ENCODE measurements at regions not wholly inside any gene's neighbourhood (a gene's known extent, or its start where the extent isn't known, plus 50 kb on each side); places are given as distances from the start of the nearest gene placed in this dataset.

DNA sequence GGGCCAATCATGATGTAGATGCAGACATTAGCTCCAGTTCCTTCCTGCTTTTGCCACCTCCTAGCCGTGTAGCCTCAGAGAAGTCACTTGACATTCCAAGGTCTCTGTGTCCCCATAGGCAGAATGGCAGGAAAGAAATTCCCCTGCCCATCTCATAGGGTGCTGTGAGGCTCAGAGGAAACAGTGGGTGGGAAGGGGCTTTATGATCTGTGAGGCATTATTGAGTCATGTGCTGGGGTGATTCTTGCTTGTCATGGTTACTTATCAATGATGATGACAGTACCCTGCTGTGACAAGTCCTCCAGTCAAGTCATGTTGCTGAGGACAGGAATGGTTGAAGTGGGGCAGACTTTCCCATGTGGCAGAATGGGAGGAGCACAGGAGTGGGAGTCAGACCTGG lies 63.7 kb downstream of the MSX1 start:
- H3K9me3 ChIP-seq (ENCODE audit: insufficient read depth, low read length), result no peaks in the 10 kb centered on the region; the same call in 1 of the 2 replicates
- no peak for TF ChIP-seq SUZ12 (IDR thresholded peaks at IDR 0.05; ENCODE audit: extremely low read depth, insufficient read depth, insufficient read length)
- TF ChIP-seq ZNF274 (IDR thresholded peaks at IDR 0.05; ENCODE audit: low read depth, low read length), result no peak
- TF ChIP-seq YY1 (IDR thresholded peaks at IDR 0.05; ENCODE audit: insufficient read depth, insufficient read length), result no peak
- no peak for DNase-seq (ENCODE audit: low read depth, low spot score)
- H3K4me1 ChIP-seq (ENCODE audit: insufficient read depth, insufficient read length), result no peaks in the 10 kb centered on the region
- H3K4me3 ChIP-seq (ENCODE audit: insufficient read length, low read depth), result no peak overlapping the region
- H3K36me3 ChIP-seq (ENCODE audit: insufficient read depth, insufficient read length, low read length), result no peaks in the 10 kb centered on the region
- H3K27me3 ChIP-seq (ENCODE audit: insufficient read depth, insufficient read length), result peaks cover 4% of the 10 kb centered on the region
- H3K9ac ChIP-seq (ENCODE audit: insufficient read length, low read depth), result no peak overlapping the region

DNA sequence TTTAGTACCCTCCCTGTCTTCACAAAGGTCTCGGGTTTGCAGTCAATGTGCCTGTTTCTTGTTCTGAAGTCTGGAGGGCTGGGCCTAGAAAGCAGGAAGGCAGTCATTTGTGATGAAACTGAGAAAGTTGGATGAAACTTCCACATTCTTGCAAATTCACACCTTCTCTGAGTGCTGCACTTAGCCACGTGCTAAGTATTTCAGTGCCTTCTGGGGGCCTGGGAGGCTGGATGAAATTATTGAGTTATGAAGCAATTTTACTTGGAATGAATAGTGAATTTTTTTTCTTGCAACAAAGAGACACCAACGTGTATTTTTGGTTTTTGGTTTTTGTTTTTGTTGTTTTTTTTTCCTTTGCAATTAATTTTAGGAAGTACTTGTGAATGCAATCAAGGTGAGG lies 71.2 kb downstream of the MSX1 start:
- no peaks in the 10 kb centered on the region for H3K9me3 ChIP-seq (ENCODE audit: insufficient read depth, low read length)
- no peaks in the 10 kb centered on the region for H3K36me3 ChIP-seq (ENCODE audit: insufficient read depth, insufficient read length, low read length)
- H3K4me3 ChIP-seq (ENCODE audit: insufficient read length, low read depth), result no peak overlapping the region
- no peak overlapping the region for H3K9ac ChIP-seq (ENCODE audit: insufficient read length, low read depth)
- no peak for TF ChIP-seq ZNF274 (IDR thresholded peaks at IDR 0.05; ENCODE audit: low read depth, low read length)
- no peak for TF ChIP-seq YY1 (IDR thresholded peaks at IDR 0.05; ENCODE audit: insufficient read depth, insufficient read length)
- DNase-seq (ENCODE audit: low read depth, low spot score), result no peak
- no peaks in the 10 kb centered on the region for H3K27me3 ChIP-seq (ENCODE audit: insufficient read depth, insufficient read length)
- H3K4me1 ChIP-seq (ENCODE audit: insufficient read depth, insufficient read length), result no peaks in the 10 kb centered on the region

DNA sequence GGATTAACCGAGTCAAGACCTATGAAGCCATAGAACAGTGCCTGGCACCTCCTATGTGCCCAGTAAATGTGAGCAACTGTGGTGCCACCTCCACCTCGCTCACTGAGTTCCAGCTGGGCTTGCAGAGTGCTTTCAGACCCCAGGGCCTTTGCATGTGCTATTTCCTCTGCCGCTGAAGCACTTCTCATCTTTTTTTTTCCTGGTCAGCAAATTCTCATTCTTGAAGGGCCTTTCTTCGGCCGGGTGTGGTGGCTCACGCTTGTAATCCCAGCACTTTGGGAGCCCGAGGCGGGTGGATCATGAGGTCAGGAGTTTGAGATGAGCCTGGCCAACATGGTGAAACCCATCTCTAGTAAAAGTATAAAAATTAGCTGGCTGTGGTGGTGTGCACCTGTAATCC lies 76.5 kb downstream of the MSX1 start:
- no peak for TF ChIP-seq ZNF274 (IDR thresholded peaks at IDR 0.05; ENCODE audit: low read depth, low read length)
- no peak for TF ChIP-seq SUZ12 (IDR thresholded peaks at IDR 0.05; ENCODE audit: extremely low read depth, insufficient read depth, insufficient read length)
- no peak for TF ChIP-seq YY1 (IDR thresholded peaks at IDR 0.05; ENCODE audit: insufficient read depth, insufficient read length)
- no peak for DNase-seq (ENCODE audit: low read depth, low spot score)
- no peaks in the 10 kb centered on the region for H3K27me3 ChIP-seq (ENCODE audit: insufficient read depth, insufficient read length)
- H3K36me3 ChIP-seq (ENCODE audit: insufficient read depth, insufficient read length, low read length), result no peaks in the 10 kb centered on the region
- H3K9ac ChIP-seq (ENCODE audit: insufficient read length, low read depth), result no peak overlapping the region
- no peaks in the 10 kb centered on the region for H3K4me1 ChIP-seq (ENCODE audit: insufficient read depth, insufficient read length)
- no peaks in the 10 kb centered on the region for H3K9me3 ChIP-seq (ENCODE audit: insufficient read depth, low read length)
- no peak overlapping the region for H3K4me3 ChIP-seq (ENCODE audit: insufficient read length, low read depth)

DNA sequence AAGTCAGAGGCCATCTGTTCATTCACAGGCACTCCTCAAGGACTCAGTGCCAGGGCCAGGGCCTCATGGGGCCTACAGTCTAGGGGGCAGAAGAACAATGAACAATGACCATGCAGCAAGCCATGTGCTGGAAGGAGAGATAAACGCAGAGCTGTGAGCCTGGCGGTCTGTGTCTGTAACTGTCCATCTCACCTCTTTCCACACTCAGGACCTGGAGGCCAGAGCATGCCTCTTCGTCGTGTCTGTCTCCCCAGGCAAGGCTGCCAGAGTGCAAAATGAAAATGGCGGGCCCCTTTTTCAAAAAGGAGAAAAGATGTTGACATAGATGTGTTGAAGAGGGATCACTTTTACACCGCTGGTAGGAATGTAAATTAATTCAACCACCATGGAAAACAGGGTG lies 78.5 kb downstream of the MSX1 start:
- H3K4me1 ChIP-seq (ENCODE audit: insufficient read depth, insufficient read length), result no peaks in the 10 kb centered on the region
- no peak overlapping the region for H3K4me3 ChIP-seq (ENCODE audit: insufficient read length, low read depth)
- H3K9me3 ChIP-seq (ENCODE audit: insufficient read depth, low read length), result no peaks in the 10 kb centered on the region
- H3K27me3 ChIP-seq (ENCODE audit: insufficient read depth, insufficient read length), result no peaks in the 10 kb centered on the region
- H3K36me3 ChIP-seq (ENCODE audit: insufficient read depth, insufficient read length, low read length), result no peaks in the 10 kb centered on the region
- no peak for DNase-seq (ENCODE audit: low read depth, low spot score)
- no peak for TF ChIP-seq SUZ12 (IDR thresholded peaks at IDR 0.05; ENCODE audit: extremely low read depth, insufficient read depth, insufficient read length)
- TF ChIP-seq ZNF274 (IDR thresholded peaks at IDR 0.05; ENCODE audit: low read depth, low read length), result no peak
- TF ChIP-seq YY1 (IDR thresholded peaks at IDR 0.05; ENCODE audit: insufficient read depth, insufficient read length), result no peak
- no peak overlapping the region for H3K9ac ChIP-seq (ENCODE audit: insufficient read length, low read depth)

DNA sequence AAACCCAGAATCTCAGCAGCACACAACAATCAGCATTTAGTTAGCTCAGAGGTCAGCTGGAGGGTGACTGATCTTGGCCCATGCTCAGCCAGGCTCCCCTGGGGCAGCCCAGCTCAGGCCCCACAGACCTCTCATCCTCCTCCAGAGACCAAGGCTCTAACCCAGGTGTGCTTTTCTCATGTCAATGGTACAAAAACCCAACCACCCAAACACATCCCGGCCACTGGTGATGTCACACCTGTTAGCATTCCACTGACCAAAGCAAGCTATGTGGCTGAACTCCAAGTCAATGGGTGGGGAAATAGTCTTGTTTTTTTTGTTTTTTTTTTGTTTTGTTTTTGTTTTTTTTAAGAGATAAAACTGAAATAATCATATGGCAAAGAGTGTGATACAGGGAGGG lies 77.5 kb downstream of the CYTL1 start:
- DNase-seq (ENCODE audit: low read depth, low spot score), result no peak
- Histone ChIP-seq H3K4me1 (ENCODE audit: insufficient read depth, insufficient read length) (no peaks in the 10 kb centered on the region), H3K36me3 (ENCODE audit: insufficient read depth, insufficient read length, low read length) (no peaks in the 10 kb centered on the region), H3K9me3 (ENCODE audit: insufficient read depth, low read length) (peaks cover 4% of the 10 kb centered on the region; the same call in 1 of the 2 replicates), H3K4me3 (ENCODE audit: insufficient read length, low read depth) (no peak overlapping the region), H3K27me3 (ENCODE audit: insufficient read depth, insufficient read length) (no peaks in the 10 kb centered on the region), H3K9ac (ENCODE audit: insufficient read length, low read depth) (no peak overlapping the region)
- TF ChIP-seq SUZ12 (IDR thresholded peaks at IDR 0.05; ENCODE audit: extremely low read depth, insufficient read depth, insufficient read length) (no peak), YY1 (IDR thresholded peaks at IDR 0.05; ENCODE audit: insufficient read depth, insufficient read length) (no peak), ZNF274 (IDR thresholded peaks at IDR 0.05; ENCODE audit: low read depth, low read length) (no peak)

DNA sequence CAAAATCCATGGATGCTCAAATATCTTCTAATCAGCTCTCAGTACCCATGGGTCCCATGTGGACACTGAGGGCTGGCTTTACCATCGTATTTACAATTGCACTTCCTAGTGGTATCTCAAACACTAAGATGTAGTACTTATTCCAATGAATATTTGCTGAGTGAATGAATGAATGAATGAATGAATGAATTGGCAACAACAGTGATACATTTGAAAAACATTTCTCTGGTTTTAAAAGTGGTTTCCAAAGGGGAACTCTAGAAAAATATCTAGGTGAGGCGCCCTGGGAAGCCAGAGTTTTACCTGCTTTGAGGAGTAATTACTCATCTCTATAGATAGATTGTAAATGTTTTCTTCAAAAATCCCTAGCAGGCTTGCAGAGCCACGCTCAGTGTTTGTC lies 76.6 kb downstream of the CYTL1 start:
- Histone ChIP-seq H3K36me3 (ENCODE audit: insufficient read depth, insufficient read length, low read length) (no peaks in the 10 kb centered on the region), H3K4me1 (ENCODE audit: insufficient read depth, insufficient read length) (no peaks in the 10 kb centered on the region), H3K4me3 (ENCODE audit: insufficient read length, low read depth) (no peak overlapping the region), H3K27me3 (ENCODE audit: insufficient read depth, insufficient read length) (no peaks in the 10 kb centered on the region), H3K9ac (ENCODE audit: insufficient read length, low read depth) (no peak overlapping the region), H3K9me3 (ENCODE audit: insufficient read depth, low read length) (peaks cover 4% of the 10 kb centered on the region; the same call in 1 of the 2 replicates)
- no peak for DNase-seq (ENCODE audit: low read depth, low spot score)
- TF ChIP-seq ZNF274 (IDR thresholded peaks at IDR 0.05; ENCODE audit: low read depth, low read length) (no peak), SUZ12 (IDR thresholded peaks at IDR 0.05; ENCODE audit: extremely low read depth, insufficient read depth, insufficient read length) (no peak), YY1 (IDR thresholded peaks at IDR 0.05; ENCODE audit: insufficient read depth, insufficient read length) (no peak)

DNA sequence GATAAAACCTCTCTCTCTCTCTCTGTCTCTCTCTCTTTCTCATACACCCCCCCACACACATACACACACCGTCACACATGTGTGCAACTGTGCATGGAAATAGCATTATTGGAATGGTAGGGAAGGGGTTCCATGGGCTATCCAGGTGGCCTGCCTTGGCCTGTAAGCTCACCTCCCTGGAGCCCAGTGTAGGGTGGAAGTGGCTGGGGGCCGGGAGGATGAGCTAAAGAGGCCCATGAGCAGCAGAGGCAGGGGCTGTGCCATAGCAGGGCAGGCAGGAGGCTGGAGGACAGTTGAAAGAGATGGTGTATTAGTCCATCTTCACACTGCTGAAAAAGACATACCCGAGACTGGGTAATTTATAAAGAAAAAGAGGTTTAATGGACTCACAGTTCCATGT lies 74.2 kb downstream of the CYTL1 start:
- DNase-seq (ENCODE audit: low read depth, low spot score), result no peak
- Histone ChIP-seq H3K9ac (ENCODE audit: insufficient read length, low read depth) (no peak overlapping the region), H3K4me1 (ENCODE audit: insufficient read depth, insufficient read length) (no peaks in the 10 kb centered on the region), H3K36me3 (ENCODE audit: insufficient read depth, insufficient read length, low read length) (no peaks in the 10 kb centered on the region), H3K27me3 (ENCODE audit: insufficient read depth, insufficient read length) (no peaks in the 10 kb centered on the region), H3K4me3 (ENCODE audit: insufficient read length, low read depth) (no peak overlapping the region), H3K9me3 (ENCODE audit: insufficient read depth, low read length) (peaks cover 4% of the 10 kb centered on the region; the same call in 1 of the 2 replicates)
- TF ChIP-seq ZNF274 (IDR thresholded peaks at IDR 0.05; ENCODE audit: low read depth, low read length) (no peak), SUZ12 (IDR thresholded peaks at IDR 0.05; ENCODE audit: extremely low read depth, insufficient read depth, insufficient read length) (no peak), YY1 (IDR thresholded peaks at IDR 0.05; ENCODE audit: insufficient read depth, insufficient read length) (no peak)

DNA sequence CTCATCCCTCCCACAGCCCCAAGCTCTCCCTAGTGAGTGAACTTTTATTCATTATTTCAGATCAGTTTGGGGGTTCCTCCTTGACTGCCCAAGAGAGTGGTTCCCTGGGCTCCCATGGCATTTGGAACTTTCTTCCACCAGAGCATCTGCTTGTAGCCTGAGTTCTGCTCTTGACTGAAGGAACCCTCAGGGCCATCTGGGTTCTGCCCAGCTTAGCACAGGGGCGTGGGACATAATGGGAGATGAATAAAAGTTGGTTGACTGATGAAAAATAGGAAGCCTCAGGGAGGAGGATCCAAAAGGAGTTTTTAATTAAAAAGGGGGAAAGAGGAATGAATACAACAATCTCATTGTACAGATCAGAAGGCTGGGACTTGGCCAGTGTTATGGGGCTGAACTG lies 73.4 kb downstream of the CYTL1 start:
- Histone ChIP-seq H3K27me3 (ENCODE audit: insufficient read depth, insufficient read length) (no peaks in the 10 kb centered on the region), H3K4me1 (ENCODE audit: insufficient read depth, insufficient read length) (no peaks in the 10 kb centered on the region), H3K9me3 (ENCODE audit: insufficient read depth, low read length) (peaks cover 4% of the 10 kb centered on the region; the same call in 1 of the 2 replicates), H3K4me3 (ENCODE audit: insufficient read length, low read depth) (no peak overlapping the region), H3K9ac (ENCODE audit: insufficient read length, low read depth) (no peak overlapping the region), H3K36me3 (ENCODE audit: insufficient read depth, insufficient read length, low read length) (no peaks in the 10 kb centered on the region)
- TF ChIP-seq ZNF274 (IDR thresholded peaks at IDR 0.05; ENCODE audit: low read depth, low read length) (no peak), YY1 (IDR thresholded peaks at IDR 0.05; ENCODE audit: insufficient read depth, insufficient read length) (no peak), SUZ12 (IDR thresholded peaks at IDR 0.05; ENCODE audit: extremely low read depth, insufficient read depth, insufficient read length) (no peak)
- no peak for DNase-seq (ENCODE audit: low read depth, low spot score)
